ENCODE measurements at regions not wholly inside any gene's neighbourhood (a gene's known extent, or its start where the extent isn't known, plus 50 kb on each side); places are given as distances from the start of the nearest gene placed in this dataset.

GRCh38 chr4:134117392-134118183 lies 84.0 kb downstream of the PABPC4L start:
- TF ChIP-seq, protein P1, sequence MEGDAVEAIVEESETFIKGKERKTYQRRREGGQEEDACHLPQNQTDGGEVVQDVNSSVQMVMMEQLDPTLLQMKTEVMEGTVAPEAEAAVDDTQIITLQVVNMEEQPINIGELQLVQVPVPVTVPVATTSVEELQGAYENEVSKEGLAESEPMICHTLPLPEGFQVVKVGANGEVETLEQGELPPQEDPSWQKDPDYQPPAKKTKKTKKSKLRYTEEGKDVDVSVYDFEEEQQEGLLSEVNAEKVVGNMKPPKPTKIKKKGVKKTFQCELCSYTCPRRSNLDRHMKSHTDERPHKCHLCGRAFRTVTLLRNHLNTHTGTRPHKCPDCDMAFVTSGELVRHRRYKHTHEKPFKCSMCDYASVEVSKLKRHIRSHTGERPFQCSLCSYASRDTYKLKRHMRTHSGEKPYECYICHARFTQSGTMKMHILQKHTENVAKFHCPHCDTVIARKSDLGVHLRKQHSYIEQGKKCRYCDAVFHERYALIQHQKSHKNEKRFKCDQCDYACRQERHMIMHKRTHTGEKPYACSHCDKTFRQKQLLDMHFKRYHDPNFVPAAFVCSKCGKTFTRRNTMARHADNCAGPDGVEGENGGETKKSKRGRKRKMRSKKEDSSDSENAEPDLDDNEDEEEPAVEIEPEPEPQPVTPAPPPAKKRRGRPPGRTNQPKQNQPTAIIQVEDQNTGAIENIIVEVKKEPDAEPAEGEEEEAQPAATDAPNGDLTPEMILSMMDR (IDR thresholded peaks at IDR 0.05; ENCODE audit: insufficient read depth, low read depth, low read length), result no peak
- no peak for TF ChIP-seq EZH2 (IDR thresholded peaks at IDR 0.05; ENCODE audit: insufficient read depth, low read length)
